Stimulated activated CD4-positive, alpha-beta T cell treated with anti-CD3 and anti-CD28 coated beads, Interleukin-1b, Interleukin-23, amount 100 ng/mL, for 4 hours (primary cell): ENCODE measurements at regions not wholly inside any gene's neighbourhood (a gene's known extent, or its start where the extent isn't known, plus 50 kb on each side); places are given as distances from the start of the nearest gene placed in this dataset.
"Not testable (repeated sequence)": the region's sequence is repeated elsewhere in the genome, so short reads cannot be mapped to it uniquely, and the experiment has no call there.

Source experiments
- DNase-seq, 2 donors: peaks; one replicate each; pipeline ENCODE4 v3.0.0-alpha.2; 2020; ENCODE audit warnings: low read depth in 2 of 2

DNA sequence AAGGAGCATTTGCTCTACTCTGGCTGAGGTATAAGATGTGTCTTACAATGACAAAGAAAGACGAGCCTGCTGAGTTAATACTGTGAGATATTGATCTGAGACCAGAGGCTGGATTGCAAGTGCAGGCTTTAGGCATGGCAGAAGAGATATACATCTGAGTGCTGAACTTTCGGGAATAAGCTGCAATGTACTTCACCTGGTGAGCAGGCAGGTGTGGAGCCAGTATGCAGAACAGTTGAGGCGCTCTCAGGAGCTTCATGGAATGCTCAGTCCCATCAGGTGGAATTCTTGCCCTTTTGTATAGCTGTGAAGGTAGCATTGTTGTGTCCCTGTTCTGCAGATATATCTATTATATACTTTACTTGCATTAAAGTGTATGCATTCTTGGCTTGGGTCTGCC lies 179.3 kb upstream of the RIMS1 start:
- no peak for DNase-seq

DNA sequence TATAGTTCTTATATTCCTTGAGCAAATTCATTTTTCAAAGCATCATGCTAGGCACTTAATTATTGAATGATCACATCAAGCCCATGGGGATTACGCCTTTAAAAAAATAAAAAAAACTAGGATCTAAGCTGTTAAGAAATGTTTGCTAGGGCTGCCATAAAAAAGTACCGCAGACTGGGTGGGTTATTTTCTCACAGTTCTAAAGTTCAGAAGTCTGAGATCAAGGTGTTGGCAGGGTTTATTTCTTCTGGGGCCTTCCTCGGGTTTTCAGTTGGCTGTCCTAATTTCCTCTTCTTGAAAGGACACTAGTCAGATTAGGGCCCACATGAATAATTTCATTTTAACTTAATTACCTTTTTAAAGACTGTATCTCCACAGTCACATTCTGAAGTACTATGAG lies 165.6 kb upstream of the RIMS1 start:
- no peak for DNase-seq

GRCh38 chr6:71721642-71722041 lies 164.7 kb upstream of the RIMS1 start:
- DNase-seq: no peak

- DNase-seq: no peak
These were observed 163.6 kb upstream of the RIMS1 start for GRCh38 chr6:71722736-71723135.

GRCh38 chr6:71724456-71725125 lies 161.8 kb upstream of the RIMS1 start:
- DNase-seq: no peak

DNA sequence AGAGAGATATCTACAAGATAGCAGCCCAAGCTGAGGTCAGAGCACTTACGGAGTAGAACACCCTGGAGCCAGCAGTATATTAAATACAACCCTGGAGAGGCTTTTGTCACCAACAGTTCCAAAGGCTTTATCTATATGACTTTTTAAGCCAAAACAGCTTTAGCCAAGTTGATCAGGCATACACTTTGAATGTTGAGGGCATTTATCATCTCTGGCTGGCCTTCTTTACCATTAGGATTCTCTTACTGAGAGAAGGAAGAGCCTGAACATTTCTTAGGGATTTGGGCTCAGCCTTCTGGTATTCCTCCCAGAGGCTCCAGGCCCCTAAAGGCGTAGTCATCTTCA lies 161.3 kb upstream of the RIMS1 start:
- DNase-seq: no peak

GRCh38 chr6:71726121-71726520 lies 160.2 kb upstream of the RIMS1 start:
- no peak for DNase-seq

DNA sequence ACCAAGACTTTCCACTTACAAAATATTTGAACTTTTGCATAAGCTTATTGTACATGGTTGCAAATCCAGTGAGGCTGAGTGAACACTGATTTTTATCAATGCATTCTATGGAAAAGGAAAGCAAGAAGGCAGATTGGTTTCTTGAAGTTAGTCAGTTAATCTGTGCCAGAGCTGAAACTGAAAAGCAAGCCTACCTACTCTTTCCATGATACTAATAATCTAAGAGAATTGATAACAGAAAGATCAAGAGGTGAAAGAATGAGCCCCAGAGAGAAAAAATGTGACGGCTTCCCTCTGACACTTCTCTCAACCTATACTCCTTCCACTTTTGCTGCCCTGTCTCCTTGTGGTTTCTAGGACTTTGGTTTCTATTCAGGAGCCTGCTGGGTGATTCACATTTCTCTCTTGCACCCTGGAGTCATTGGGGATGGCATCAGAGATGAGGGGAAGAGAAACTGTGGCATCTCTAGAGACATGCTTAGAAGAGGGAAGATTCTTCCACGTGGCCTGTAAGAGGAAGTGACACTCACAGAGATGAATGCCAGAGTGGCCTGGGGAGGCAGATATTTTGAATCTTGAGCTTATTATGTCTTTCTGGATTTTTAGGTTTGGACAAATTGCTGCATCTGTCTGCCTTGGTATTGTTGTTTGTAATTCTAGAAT lies 158.6 kb upstream of the RIMS1 start:
- DNase-seq: no peak

DNA sequence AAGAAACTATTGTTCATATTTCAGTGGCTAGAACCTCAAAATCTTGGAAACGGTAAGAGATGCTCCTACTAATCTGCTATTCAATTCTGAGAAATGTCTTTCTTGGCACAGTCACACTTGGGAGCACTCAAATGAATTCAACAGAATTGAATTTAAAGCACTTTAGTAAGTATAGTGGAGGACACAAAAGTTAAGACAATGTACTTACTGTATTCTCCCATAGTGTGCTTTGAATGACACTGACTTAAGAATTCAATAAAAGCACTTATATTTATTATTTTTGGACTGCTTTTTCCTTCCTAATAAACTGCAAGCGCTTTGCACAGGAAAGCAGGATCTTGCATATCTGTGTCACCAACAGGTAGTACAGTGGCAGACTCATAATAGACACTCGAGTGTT lies 156.1 kb upstream of the RIMS1 start:
- DNase-seq: no peak

GRCh38 chr6:71733970-71734899 lies 152.1 kb upstream of the RIMS1 start:
- no peak for DNase-seq

GRCh38 chr6:71737953-71738352 lies 148.4 kb upstream of the RIMS1 start:
- no peak for DNase-seq

GRCh38 chr6:71745525-71745924 lies 140.8 kb upstream of the RIMS1 start:
- no peak for DNase-seq

GRCh38 chr6:71766146-71766760 lies 120.1 kb upstream of the RIMS1 start:
- no peak for DNase-seq

GRCh38 chr6:71766796-71767195 lies 119.6 kb upstream of the RIMS1 start:
- DNase-seq: no peak

- DNase-seq: no peak
These were observed 118.0 kb upstream of the RIMS1 start for GRCh38 chr6:71768356-71768755.

- DNase-seq: no peak
These were observed 77.5 kb upstream of the RIMS1 start for GRCh38 chr6:71808865-71809264.

GRCh38 chr6:71810880-71811279 lies 75.5 kb upstream of the RIMS1 start:
- no peak for DNase-seq

- no peak for DNase-seq
These were observed 63.7 kb upstream of the RIMS1 start for GRCh38 chr6:71822625-71823024.

- not testable (repeated sequence) for DNase-seq
These were observed 54.1 kb upstream of the RIMS1 start for GRCh38 chr6:71832110-71832764.
